HL-60 (cell line): ENCODE measurements at regions not wholly inside any gene's neighbourhood (a gene's known extent, or its start where the extent isn't known, plus 50 kb on each side); places are given as distances from the start of the nearest gene placed in this dataset.
"Not testable (repeated sequence)": the region's sequence is repeated elsewhere in the genome, so short reads cannot be mapped to it uniquely, and the experiment has no call there.

ENCODE experiments used
- DNase-seq, 2 experiments: peaks; one replicate each; pipeline ENCODE4 v3.0.0-alpha.2; 2010 to 2020; ENCODE audit warnings: low read depth in 1 of 2, low spot score in 1 of 2
- H3K27ac ChIP-seq: fragments of 250-450 bp; sonication (Bioruptor Pico); replicated peaks from 2 replicates; pipeline ENCODE4 v1.5.1; 2020; ENCODE audit warnings: mild to moderate bottlenecking, moderate library complexity
- H3K27me3 ChIP-seq: fragments of 250-450 bp; sonication (Bioruptor Pico); 2 replicates; pipeline ENCODE4 v1.5.1; 2021; ENCODE audit warnings: mild to moderate bottlenecking, moderate library complexity; ENCODE audit not compliant: insufficient read depth, poor library complexity, severe bottlenecking
- H3K4me3 ChIP-seq: replicated peaks from 2 replicates; pipeline ENCODE4 v1.5.1; 2011; ENCODE audit warnings: mild to moderate bottlenecking, control low read depth, low read length; ENCODE audit not compliant: insufficient read depth
- GABPA ChIP-seq: IDR thresholded peaks from 2 replicates; pipeline ENCODE4 v1.6.1; 2012; ENCODE audit warnings: low read depth
- POLR2AphosphoS5 ChIP-seq: IDR thresholded peaks from 2 replicates; pipeline ENCODE4 v1.6.1; 2012; ENCODE audit warnings: low read depth
- SPI1 ChIP-seq: IDR thresholded peaks from 2 replicates; pipeline ENCODE4 v1.6.1; 2012; ENCODE audit warnings: low read depth, mild to moderate bottlenecking, borderline replicate concordance
- TF ChIP-seq, protein P1 (sequence below): IDR thresholded peaks from 2 replicates; pipeline ENCODE4 v1.6.1; 2012; ENCODE audit warnings: low read depth; ENCODE audit not compliant: insufficient replicate concordance
- TF ChIP-seq, protein P2 (sequence below): IDR thresholded peaks from one replicate; pipeline ENCODE4 v1.5.1; 2011; ENCODE audit warnings: low read length, control low read depth, inconsistent platforms; ENCODE audit not compliant: insufficient read depth

DNA sequence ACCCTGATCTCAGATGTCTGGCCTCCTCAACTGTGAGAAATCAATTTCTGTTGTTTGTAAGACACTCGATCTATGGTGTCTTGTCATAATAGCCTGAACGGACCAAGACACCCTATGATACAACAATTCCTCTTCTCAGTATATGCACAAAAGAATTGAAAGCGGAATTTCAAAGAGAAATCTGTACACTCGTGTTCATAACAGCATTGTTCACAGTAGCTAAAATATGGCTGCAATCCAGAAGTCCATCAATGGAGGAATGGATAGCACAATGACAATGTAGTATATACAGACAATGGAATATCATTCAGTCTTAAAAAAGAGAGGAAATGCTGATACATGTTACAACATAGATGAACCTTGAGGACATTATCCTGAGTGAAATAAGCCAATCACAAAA lies 354.6 kb downstream of the SFMBT2 start:
- DNase-seq: no peak

DNA sequence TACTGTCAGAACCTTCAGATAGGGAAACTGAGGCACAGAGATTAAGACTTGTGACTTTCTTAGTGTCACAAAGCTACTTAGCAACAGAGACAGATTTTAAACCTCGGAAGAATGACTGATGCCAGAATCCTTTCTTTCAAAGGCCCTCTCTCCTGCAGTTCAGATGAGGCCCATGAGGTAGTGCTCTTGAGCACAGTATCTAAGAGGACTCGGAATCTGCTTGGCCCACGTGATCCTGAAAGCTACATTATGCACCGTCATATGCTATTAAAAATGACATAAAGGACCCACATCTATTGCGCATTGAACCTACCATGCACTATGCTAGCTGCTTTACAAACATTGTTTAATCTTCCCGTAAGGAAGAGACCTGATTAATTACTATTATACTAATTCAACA lies 355.9 kb downstream of the SFMBT2 start:
- no peaks in the 10 kb centered on the region for H3K27me3 ChIP-seq
- DNase-seq: no peak
- H3K27ac ChIP-seq: no peak overlapping the region
- H3K4me3 ChIP-seq: no peak overlapping the region
- no peak for TF ChIP-seq SPI1
- TF ChIP-seq, protein P1, sequence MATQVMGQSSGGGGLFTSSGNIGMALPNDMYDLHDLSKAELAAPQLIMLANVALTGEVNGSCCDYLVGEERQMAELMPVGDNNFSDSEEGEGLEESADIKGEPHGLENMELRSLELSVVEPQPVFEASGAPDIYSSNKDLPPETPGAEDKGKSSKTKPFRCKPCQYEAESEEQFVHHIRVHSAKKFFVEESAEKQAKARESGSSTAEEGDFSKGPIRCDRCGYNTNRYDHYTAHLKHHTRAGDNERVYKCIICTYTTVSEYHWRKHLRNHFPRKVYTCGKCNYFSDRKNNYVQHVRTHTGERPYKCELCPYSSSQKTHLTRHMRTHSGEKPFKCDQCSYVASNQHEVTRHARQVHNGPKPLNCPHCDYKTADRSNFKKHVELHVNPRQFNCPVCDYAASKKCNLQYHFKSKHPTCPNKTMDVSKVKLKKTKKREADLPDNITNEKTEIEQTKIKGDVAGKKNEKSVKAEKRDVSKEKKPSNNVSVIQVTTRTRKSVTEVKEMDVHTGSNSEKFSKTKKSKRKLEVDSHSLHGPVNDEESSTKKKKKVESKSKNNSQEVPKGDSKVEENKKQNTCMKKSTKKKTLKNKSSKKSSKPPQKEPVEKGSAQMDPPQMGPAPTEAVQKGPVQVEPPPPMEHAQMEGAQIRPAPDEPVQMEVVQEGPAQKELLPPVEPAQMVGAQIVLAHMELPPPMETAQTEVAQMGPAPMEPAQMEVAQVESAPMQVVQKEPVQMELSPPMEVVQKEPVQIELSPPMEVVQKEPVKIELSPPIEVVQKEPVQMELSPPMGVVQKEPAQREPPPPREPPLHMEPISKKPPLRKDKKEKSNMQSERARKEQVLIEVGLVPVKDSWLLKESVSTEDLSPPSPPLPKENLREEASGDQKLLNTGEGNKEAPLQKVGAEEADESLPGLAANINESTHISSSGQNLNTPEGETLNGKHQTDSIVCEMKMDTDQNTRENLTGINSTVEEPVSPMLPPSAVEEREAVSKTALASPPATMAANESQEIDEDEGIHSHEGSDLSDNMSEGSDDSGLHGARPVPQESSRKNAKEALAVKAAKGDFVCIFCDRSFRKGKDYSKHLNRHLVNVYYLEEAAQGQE: no peak
- TF ChIP-seq, protein P2, sequence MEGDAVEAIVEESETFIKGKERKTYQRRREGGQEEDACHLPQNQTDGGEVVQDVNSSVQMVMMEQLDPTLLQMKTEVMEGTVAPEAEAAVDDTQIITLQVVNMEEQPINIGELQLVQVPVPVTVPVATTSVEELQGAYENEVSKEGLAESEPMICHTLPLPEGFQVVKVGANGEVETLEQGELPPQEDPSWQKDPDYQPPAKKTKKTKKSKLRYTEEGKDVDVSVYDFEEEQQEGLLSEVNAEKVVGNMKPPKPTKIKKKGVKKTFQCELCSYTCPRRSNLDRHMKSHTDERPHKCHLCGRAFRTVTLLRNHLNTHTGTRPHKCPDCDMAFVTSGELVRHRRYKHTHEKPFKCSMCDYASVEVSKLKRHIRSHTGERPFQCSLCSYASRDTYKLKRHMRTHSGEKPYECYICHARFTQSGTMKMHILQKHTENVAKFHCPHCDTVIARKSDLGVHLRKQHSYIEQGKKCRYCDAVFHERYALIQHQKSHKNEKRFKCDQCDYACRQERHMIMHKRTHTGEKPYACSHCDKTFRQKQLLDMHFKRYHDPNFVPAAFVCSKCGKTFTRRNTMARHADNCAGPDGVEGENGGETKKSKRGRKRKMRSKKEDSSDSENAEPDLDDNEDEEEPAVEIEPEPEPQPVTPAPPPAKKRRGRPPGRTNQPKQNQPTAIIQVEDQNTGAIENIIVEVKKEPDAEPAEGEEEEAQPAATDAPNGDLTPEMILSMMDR: no peak
- no peak for TF ChIP-seq GABPA
- TF ChIP-seq POLR2AphosphoS5: no peak

More for the DNA sequence above, 354.6 kb downstream of the SFMBT2 start:
- H3K27me3 ChIP-seq: no peaks in the 10 kb centered on the region
- H3K4me3 ChIP-seq: no peak overlapping the region
- H3K27ac ChIP-seq: no peak overlapping the region
- TF ChIP-seq, protein P1: no peak
- TF ChIP-seq POLR2AphosphoS5: no peak
- no peak for TF ChIP-seq GABPA
- no peak for TF ChIP-seq SPI1
- TF ChIP-seq, protein P2: no peak

DNA sequence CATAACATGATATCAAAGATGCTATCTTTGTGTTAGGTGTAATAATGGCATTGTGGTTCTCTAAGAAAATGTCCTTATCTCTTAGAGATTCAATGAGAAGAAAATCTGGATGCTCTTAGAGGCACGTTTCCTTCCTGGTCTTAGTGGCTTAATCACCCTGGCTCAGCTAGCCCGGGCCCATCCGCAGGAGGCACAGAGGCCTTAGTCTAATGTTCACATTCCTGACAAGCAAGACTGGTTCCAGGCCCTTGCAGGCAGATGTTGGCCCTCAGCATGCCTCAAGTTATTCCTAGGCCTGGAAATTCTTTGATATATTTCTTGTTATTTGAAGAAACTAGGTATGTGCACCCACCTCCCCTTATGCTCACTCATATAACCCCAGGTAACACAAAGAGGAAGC lies 357.6 kb downstream of the SFMBT2 start:
- no peak for DNase-seq

DNA sequence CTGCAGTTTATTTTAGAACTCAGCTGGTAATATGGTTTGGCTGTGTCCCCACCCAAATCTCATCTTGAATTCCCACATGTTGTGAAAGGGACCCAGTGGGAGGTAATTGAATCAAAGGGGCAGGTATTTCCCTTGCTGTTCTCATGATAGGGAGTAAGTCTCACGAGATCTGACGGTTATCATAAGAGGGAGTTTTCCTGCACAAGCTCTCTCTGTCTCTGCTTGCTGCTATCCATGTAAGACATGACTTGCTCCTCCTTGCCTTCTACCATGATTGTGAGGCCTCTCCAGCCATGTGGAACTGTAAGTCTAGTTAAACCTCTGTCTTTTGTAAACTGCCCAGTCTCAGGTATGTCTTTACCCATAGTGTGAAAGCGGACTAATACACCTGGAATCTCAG lies 360.8 kb downstream of the SFMBT2 start:
- not testable (repeated sequence) for H3K27me3 ChIP-seq, DNase-seq, H3K27ac ChIP-seq, H3K4me3 ChIP-seq

More for the DNA sequence above, 357.6 kb downstream of the SFMBT2 start:
- Histone ChIP-seq H3K4me3 (no peak overlapping the region), H3K27ac (no peak overlapping the region), H3K27me3 (no peaks in the 10 kb centered on the region)
- TF ChIP-seq, protein P1: no peak
- TF ChIP-seq, protein P2: no peak
- TF ChIP-seq POLR2AphosphoS5: no peak
- no peak for TF ChIP-seq GABPA
- no peak for TF ChIP-seq SPI1
